Tibial nerve (tissue), 4 donors: ENCODE measurements at regions not wholly inside any gene's neighbourhood (a gene's known extent, or its start where the extent isn't known, plus 50 kb on each side); places are given as distances from the start of the nearest gene placed in this dataset.

Experiments used
- DNase-seq, 2 donors: peaks; one replicate each; pipeline ENCODE4 v3.0.0-alpha.2; 2019; ENCODE audit warnings: low spot score in 2 of 2
- H3K27ac ChIP-seq, 4 donors: fragments of 200-600 bp; sonication (generic) in 3 of 4; one replicate each; pipeline ENCODE4 v1.5.1; 2017 to 2019; ENCODE audit warnings: mild to moderate bottlenecking in 1 of 4
- H3K27me3 ChIP-seq, 2 donors: fragments of 200-600 bp; sonication (generic) in 1 of 2; one replicate each; pipeline versions ENCODE4 v1.5.1 to v1.6.0; 2017 to 2019
- H3K36me3 ChIP-seq, 3 donors: fragments of 200-600 bp; sonication (generic); one replicate each; pipeline ENCODE4 v1.5.1; 2018 to 2019
- H3K4me1 ChIP-seq, 4 donors: fragments of 200-600 bp; sonication (generic) in 3 of 4; one replicate each; pipeline ENCODE4 v1.5.1; 2017 to 2019
- H3K4me3 ChIP-seq, 4 donors: fragments of 200-600 bp; sonication (generic) in 3 of 4; one replicate each; pipeline ENCODE4 v1.5.1; 2017 to 2019; ENCODE audit warnings: mild to moderate bottlenecking in 1 of 4, moderate library complexity in 1 of 4
- H3K9me3 ChIP-seq, 4 donors: fragments of 200-600 bp; sonication (generic) in 3 of 4; one replicate each; pipeline ENCODE4 v1.5.1; 2017 to 2019
- CTCF ChIP-seq, 5 experiments: fragments of 200-600 bp in 3 of 5; fragments of 450-650 bp in 2 of 5; sonication (generic) in 3 of 5; IDR thresholded peaks; one replicate each; pipeline ENCODE4 v1.5.1; 2016 to 2019; ENCODE audit warnings: antibody characterized with exemption in 5 of 5, mild to moderate bottlenecking in 3 of 5, moderate library complexity in 2 of 5
- EP300 ChIP-seq, 2 donors: sonication (generic); formaldehyde crosslinking; IDR thresholded peaks; one replicate each; pipeline ENCODE4 v1.6.1; 2017; ENCODE audit warnings: antibody characterized with exemption in 2 of 2, mild to moderate bottlenecking in 1 of 2
- POLR2A ChIP-seq, 2 donors: fragments of 450-650 bp; IDR thresholded peaks; one replicate each; pipeline ENCODE4 v1.6.1; 2017; ENCODE audit warnings: antibody characterized with exemption in 2 of 2, mild to moderate bottlenecking in 2 of 2, moderate library complexity in 2 of 2
- WGBS, 2 donors: methylation state at CpG; one replicate each; pipeline ENCODE4 v1.1.5; 2018; 5-methylcytosine and 5-hydroxymethylcytosine counted together

GRCh38 chrX:96615448-96615847 lies 69.2 kb upstream of the DIAPH2 start:
- 72 to 77% methylated on average over 4 of the region's 4 CpGs for WGBS, 2 donors
- TF ChIP-seq CTCF (IDR thresholded peaks at IDR 0.05): no peak
- no peak for TF ChIP-seq EP300 (IDR thresholded peaks at IDR 0.05)
- TF ChIP-seq POLR2A (IDR thresholded peaks at IDR 0.05): no peak
- Histone ChIP-seq H3K9me3 (no peaks in the 10 kb centered on the region), H3K4me1 (no peaks in the 10 kb centered on the region), H3K27me3 (no peaks in the 10 kb centered on the region), H3K4me3 (no peak overlapping the region), H3K27ac (no peak overlapping the region), H3K36me3 (no peaks in the 10 kb centered on the region)
- DNase-seq: no peak

GRCh38 chrX:96619588-96619987 lies 65.1 kb upstream of the DIAPH2 start:
- Histone ChIP-seq H3K9me3 (no peaks in the 10 kb centered on the region), H3K36me3 (no peaks in the 10 kb centered on the region), H3K4me3 (no peak overlapping the region), H3K4me1 (no peaks in the 10 kb centered on the region), H3K27me3 (no peaks in the 10 kb centered on the region), H3K27ac (no peak overlapping the region)
- TF ChIP-seq POLR2A (IDR thresholded peaks at IDR 0.05): no peak
- TF ChIP-seq EP300 (IDR thresholded peaks at IDR 0.05): no peak
- DNase-seq: no peak

GRCh38 chrX:96621811-96622210 lies 62.8 kb upstream of the DIAPH2 start:
- no peak overlapping the region for H3K4me3 ChIP-seq
- H3K9me3 ChIP-seq: no peaks in the 10 kb centered on the region
- 27 to 29% methylated on average over 1 of the region's 1 CpG for WGBS, 2 donors
- no peaks in the 10 kb centered on the region for H3K4me1 ChIP-seq
- no peak for TF ChIP-seq CTCF (IDR thresholded peaks at IDR 0.05)
- no peak for TF ChIP-seq POLR2A (IDR thresholded peaks at IDR 0.05)
- no peak for TF ChIP-seq EP300 (IDR thresholded peaks at IDR 0.05)
- DNase-seq: no peak
- no peaks in the 10 kb centered on the region for H3K36me3 ChIP-seq
- H3K27ac ChIP-seq: no peak overlapping the region
- no peaks in the 10 kb centered on the region for H3K27me3 ChIP-seq
